HAP-1 (cell line): ENCODE measurements at regions not wholly inside any gene's neighbourhood (a gene's known extent, or its start where the extent isn't known, plus 50 kb on each side); places are given as distances from the start of the nearest gene placed in this dataset.

ENCODE experiments used
- DNase-seq, 2 experiments: peaks; one replicate each; pipeline ENCODE4 v3.0.0-alpha.2; 2016 to 2020; ENCODE audit warnings: low spot score in 2 of 2
- H3K27me3 ChIP-seq: fragments of 250-450 bp; sonication (Bioruptor Pico); 2 replicates; pipeline ENCODE4 v1.5.1; 2020; ENCODE audit warnings: low read depth, mild to moderate bottlenecking, moderate library complexity
- H3K36me3 ChIP-seq: fragments of 250-450 bp; sonication (Bioruptor Pico); replicated peaks from 2 replicates; pipeline ENCODE4 v1.5.1; 2020; ENCODE audit warnings: mild to moderate bottlenecking
- H3K4me1 ChIP-seq: fragments of 250-450 bp; sonication (Bioruptor Pico); 2 replicates; pipeline ENCODE4 v1.5.1; 2020; ENCODE audit warnings: mild to moderate bottlenecking
- H3K4me3 ChIP-seq: fragments of 250-450 bp; sonication (Bioruptor Pico); 2 replicates; pipeline ENCODE4 v1.5.1; 2020; ENCODE audit warnings: mild to moderate bottlenecking, moderate library complexity
- H3K9me3 ChIP-seq: fragments of 250-450 bp; sonication (Bioruptor Pico); 2 replicates; pipeline ENCODE4 v1.5.1; 2020; ENCODE audit warnings: mild to moderate bottlenecking, moderate library complexity
- in situ Hi-C: fragments of 300-500 bp; cut with MboI; formaldehyde crosslinking; loops from 3 replicates; pipeline ENCODE4 v1.14.3; 2020; ENCODE audit warnings: low sequenced_read_pairs, inconsistent platforms, mixed read lengths

DNA sequence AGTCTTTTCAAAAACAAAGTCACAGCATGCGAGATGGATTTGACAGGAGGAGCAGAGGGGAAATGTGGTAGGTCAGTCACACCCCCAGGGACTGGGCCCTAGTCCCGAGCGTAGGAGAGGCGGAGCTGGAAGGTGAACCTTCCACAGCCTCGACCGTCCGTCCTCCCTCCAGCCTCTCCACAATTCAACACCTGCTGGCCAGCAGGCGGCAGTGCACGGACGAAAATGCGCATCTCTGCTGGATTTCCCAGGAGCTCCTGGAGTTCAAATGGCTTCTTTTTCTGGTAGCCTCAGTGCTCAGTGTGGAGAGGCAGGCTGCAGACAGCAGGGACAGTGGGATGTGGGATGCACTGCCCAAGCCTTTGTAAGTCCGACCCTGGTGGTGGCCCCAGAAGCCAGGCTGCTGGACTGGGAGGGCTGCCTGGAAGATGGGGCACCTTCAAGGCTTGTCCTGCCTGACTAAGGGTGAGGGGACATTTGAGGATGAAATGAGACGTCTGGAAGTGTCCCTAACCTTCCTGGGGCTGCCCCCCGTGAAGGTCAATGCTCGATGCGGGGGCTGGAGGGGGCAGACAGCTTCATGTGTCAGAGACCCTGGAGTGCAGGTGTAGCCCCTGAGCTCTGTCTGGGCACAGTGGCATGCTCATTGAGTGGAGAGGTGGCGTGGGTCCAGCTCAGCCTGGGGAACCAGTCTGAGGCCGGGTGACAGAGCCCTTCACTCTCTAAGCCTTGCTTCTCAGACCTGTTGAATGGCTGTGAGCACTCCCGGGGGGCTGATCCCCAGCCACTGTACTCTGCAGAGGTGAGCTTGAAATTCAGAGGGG, 189.5 kb downstream of the TFCP2L1 start:
- no peaks in the 10 kb centered on the region for H3K36me3 ChIP-seq
- H3K4me3 ChIP-seq: no peak overlapping the region
- no peaks in the 10 kb centered on the region for H3K9me3 ChIP-seq
- in situ Hi-C loops: loop anchor here (10.0 kb wide), 1 partner anchor 619 kb away; no protein-coding TSS in a partner anchor
- H3K27me3 ChIP-seq: 0 out of 2 replicates have a peak, but pooled peaks cover 3% of the 10 kb centered on the region
- DNase-seq: peak; percentile 63 to 85
- no peaks in the 10 kb centered on the region for H3K4me1 ChIP-seq

DNA sequence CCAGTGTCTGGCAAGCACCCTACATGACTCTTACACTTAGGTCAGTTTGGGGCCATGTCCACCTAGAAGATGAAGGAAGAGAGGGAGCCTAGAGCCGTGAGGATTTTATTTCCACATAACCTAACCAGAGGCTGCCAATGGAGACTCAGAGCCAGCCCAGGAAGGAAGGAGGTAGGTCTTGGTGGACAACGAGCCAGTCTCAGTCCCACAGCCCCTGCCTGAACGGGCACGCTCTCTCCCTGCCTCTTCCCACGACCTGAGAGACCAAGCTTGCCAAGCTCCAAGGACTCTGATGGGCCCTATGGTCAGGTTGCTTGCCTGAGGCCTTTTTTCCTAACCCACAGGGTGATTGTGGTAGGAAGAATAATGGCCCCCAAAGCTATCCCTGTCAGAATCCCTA, 188.4 kb downstream of the TFCP2L1 start:
- in situ Hi-C loops: loop anchor here (10.0 kb wide), 1 partner anchor 618 kb away; no protein-coding TSS in a partner anchor
- Histone ChIP-seq H3K36me3 (no peaks in the 10 kb centered on the region), H3K27me3 (peaks cover 6% of the 10 kb centered on the region; the same call in 1 of the 2 replicates), H3K4me1 (no peaks in the 10 kb centered on the region), H3K9me3 (no peaks in the 10 kb centered on the region), H3K4me3 (no peak overlapping the region)
- DNase-seq: no peak

DNA sequence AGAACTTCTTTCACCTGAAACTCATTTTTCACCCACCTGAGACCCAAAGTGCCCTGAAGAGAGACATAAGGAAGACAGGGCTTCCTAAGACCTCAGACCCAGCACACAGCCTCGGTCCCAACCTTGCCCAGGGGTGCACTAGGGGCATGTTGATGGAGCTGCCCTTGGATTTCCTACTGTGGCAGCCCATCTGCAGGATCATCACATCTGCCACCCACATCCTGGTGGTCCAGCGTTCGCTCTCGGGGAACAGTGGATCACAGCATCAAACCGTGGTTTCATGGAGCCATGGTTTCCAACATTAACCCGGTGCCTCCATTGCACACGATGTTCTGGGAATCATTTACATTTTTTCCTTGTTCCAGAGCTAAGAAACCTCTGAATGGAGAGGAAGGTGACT, 186.4 kb downstream of the TFCP2L1 start:
- Histone ChIP-seq H3K4me1 (no peaks in the 10 kb centered on the region), H3K4me3 (no peak overlapping the region), H3K9me3 (no peaks in the 10 kb centered on the region), H3K36me3 (no peaks in the 10 kb centered on the region), H3K27me3 (peaks cover 11% of the 10 kb centered on the region; the same call in 1 of the 2 replicates)
- DNase-seq: no peak
- in situ Hi-C loops: loop anchor here (10.0 kb wide), 1 partner anchor 616 kb away; no protein-coding TSS in a partner anchor

DNA sequence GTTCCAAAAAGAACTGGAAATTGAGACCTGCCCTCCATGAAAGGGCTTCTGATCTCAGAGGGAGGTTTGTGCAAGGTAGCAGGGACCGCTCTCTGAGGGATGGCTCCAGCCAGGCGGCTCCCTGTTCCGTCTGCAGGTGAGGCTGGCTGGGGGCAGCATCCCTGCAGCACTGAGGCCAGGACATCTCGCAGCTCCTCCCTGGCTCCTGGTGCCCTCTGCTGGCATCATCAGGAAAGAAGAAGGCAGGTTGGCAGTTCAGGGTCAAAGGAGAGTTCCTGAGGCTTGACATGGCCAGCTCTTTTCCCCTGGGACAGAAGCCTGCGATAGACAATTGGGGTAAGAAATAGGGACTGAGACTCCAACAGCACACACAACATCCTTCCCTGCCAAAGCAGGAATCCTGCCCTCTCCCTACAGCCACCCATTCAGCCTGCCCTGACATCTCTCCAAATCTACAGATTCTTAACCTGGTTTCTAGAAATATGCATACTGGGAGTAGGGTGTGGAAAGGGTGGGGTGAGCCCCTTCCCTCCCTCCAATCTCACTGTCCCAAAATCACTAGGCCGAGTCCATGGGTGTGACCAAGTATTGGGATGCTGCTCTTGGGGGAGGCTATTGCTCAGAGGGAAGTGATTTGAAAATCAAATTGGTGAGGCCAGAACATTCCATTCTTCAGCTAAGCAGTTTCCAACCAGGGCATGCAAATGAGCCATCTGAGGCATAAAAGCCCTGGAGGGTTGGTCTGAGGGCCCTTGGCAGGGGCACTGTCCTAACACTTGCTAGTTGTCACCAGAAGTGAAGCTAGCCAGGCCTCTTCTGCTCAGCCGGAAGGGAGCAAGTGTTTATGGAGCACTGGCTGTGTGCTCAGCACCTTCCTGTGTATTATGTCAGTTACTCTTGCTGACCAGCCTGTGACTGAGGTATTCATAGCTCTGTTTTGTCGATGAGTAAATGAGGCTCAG, 185.4 kb downstream of the TFCP2L1 start:
- Histone ChIP-seq H3K36me3 (no peaks in the 10 kb centered on the region), H3K4me1 (no peaks in the 10 kb centered on the region), H3K4me3 (no peak overlapping the region), H3K27me3 (peaks cover 11% of the 10 kb centered on the region; the same call in 1 of the 2 replicates), H3K9me3 (no peaks in the 10 kb centered on the region)
- in situ Hi-C loops: loop anchor here (10.0 kb wide), 1 partner anchor 615 kb away; no protein-coding TSS in a partner anchor
- DNase-seq: peak in 1 of 2 experiments; percentile 23

DNA sequence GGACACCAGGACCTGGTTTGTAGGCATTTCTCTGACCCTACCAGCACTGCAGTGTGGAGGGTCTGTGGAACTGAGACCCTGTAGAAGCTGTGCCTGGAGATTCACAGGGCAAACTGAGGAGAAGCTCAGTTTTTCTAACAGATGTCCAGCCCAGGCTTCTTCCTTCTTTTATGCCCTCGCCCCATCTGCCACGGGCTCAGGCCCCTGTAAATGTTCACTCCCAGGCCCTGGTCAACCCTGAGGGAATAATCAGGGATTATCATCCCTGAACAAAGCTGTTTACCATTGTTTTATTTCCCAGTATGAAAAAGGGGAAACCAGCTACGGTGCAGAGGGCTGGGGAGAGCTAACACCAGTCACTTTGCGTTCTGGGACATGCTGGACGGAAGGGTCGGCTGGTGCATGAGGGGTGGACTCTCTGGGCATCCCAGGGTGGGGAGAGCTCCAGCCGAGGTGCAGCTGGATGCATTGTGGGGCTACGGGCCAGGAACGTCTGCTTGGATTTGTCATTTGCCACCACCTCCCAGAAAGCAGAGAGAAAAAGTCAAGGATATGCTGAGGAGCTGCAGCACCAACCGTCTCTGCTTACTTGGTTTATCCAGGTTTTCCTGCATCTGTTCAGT, 183.8 kb downstream of the TFCP2L1 start:
- H3K4me3 ChIP-seq: no peak overlapping the region
- no peaks in the 10 kb centered on the region for H3K9me3 ChIP-seq
- no peaks in the 10 kb centered on the region for H3K36me3 ChIP-seq
- H3K4me1 ChIP-seq: no peaks in the 10 kb centered on the region
- DNase-seq: no peak
- in situ Hi-C loops: no loop called here
- H3K27me3 ChIP-seq: peaks cover 11% of the 10 kb centered on the region; the same call in 1 of the 2 replicates

DNA sequence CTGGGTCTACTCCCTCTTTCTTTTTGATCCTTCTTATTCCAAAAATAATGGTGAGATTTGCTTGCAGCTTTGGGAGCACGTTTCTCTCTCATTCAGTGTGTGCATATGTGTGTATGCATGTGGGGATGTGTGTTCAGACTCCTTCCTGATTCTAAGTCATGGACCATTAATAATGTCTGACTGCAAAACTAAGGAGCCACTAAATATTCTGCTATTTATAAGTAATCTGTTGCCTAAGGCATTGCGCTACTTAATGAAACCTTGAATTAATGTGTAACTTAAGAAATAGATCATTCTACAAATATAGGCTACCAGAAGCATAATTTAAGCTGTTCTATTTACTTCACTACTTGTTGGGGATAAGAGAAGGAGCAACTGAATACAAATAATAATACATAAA, 182.1 kb downstream of the TFCP2L1 start:
- H3K9me3 ChIP-seq: no peaks in the 10 kb centered on the region

DNA sequence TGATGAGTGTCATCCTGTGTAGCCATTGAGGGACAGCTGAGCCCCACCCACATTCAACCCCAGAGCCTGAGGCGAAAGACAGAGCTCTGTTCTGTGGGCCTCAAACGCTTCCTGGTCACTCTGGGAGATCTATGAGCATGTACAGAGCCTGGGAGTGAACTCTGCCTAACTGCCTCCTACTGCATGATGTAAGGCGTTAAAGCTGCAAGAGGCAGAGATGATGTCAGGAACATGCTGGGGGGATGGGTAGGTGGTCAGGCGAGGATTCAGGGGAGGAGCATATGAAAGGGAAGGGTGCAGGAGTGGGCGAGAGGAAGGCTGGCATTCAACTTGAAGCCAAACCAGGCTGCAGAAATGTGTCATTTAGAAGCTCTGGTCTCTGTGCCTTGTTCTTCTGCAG, 181.0 kb downstream of the TFCP2L1 start:
- in situ Hi-C loops: no loop called here

More for the DNA sequence above, 182.1 kb downstream of the TFCP2L1 start:
- in situ Hi-C loops: no loop called here
- Histone ChIP-seq H3K36me3 (no peaks in the 10 kb centered on the region), H3K27me3 (peaks cover 11% of the 10 kb centered on the region; the same call in 1 of the 2 replicates), H3K4me1 (no peaks in the 10 kb centered on the region), H3K4me3 (no peak overlapping the region)
- DNase-seq: no peak

DNA sequence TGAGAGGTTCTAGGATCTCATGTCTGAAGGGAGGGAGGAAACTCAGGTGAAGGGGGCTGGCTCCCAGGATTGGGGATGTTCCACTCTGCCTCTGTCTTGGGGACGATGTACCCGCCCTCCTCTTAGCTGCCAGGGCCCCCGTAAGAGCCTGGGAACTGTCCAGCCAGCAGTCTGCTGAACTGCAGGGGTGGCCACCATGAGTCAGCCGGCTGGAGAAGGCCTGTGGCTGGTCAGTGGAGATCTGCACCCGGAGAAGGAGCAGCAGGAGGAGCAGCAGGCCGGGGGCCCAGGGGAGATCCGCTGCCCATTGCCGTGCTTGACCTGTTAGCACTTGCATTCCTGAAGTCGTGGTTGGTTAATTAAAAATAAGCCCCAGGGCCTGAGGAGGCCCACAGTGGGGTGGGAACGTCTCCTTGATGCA, 180.3 kb downstream of the TFCP2L1 start:
- in situ Hi-C loops: no loop called here

More for the DNA sequence above, 181.0 kb downstream of the TFCP2L1 start:
- no peak for DNase-seq
- no peaks in the 10 kb centered on the region for H3K4me1 ChIP-seq
- H3K4me3 ChIP-seq: no peak overlapping the region
- no peaks in the 10 kb centered on the region for H3K36me3 ChIP-seq
- no peaks in the 10 kb centered on the region for H3K9me3 ChIP-seq
- H3K27me3 ChIP-seq: peaks cover 11% of the 10 kb centered on the region; the same call in 1 of the 2 replicates

DNA sequence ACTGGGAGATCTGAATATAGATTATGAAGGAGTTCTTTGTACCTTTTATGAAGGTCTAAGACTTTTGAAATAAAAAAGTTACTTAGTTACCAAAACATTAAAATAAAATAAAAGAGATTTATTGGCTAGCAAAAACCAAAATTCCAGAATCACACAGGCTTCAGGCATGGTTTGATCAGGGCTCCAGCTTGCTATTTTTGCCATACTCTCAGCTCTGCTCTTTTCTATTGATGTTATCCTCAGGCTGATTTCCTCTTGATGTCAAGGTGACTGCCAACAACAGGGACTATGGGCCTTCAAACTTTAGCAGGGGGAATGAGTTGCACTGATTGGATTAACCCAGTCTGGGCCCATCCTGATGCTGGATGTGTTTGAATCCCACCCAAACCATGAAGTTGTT, 174.1 kb downstream of the TFCP2L1 start:
- Histone ChIP-seq H3K4me1 (no peaks in the 10 kb centered on the region; the same call in 1 of the 2 replicates), H3K9me3 (no peaks in the 10 kb centered on the region), H3K27me3 (no peaks in the 10 kb centered on the region), H3K4me3 (no peak overlapping the region), H3K36me3 (no peaks in the 10 kb centered on the region)
- DNase-seq: no peak
- in situ Hi-C loops: no loop called here

More for the DNA sequence above, 180.3 kb downstream of the TFCP2L1 start:
- Histone ChIP-seq H3K4me3 (no peak overlapping the region), H3K27me3 (peaks cover 11% of the 10 kb centered on the region; the same call in 1 of the 2 replicates), H3K9me3 (no peaks in the 10 kb centered on the region), H3K36me3 (no peaks in the 10 kb centered on the region), H3K4me1 (no peaks in the 10 kb centered on the region)
- DNase-seq: no peak

DNA sequence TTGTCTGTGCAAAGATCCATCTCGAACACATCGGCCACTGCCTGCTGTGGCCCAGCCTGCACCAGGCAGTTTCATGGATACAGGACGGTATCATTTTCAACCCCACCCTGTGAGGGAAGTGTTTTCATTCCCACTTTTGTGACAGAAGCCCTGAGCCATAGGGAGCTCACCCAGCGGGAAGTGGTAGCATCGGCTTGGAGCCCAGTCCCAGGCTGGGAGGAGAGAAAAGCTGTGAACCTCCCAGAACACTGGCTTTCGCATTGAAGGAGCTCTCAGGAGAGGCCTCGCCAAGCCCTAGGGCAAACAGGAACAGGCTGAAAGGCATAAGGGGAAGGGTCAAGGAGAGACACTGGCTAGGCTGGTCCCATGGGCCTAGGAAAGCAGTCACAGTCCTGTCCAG, 166.1 kb downstream of the TFCP2L1 start:
- no peaks in the 10 kb centered on the region for H3K4me1 ChIP-seq
- no peak overlapping the region for H3K4me3 ChIP-seq
- H3K27me3 ChIP-seq: peaks cover 8% of the 10 kb centered on the region; the same call in 1 of the 2 replicates
- H3K36me3 ChIP-seq: no peaks in the 10 kb centered on the region
- no peak for DNase-seq
- H3K9me3 ChIP-seq: no peaks in the 10 kb centered on the region
- in situ Hi-C loops: no loop called here

DNA sequence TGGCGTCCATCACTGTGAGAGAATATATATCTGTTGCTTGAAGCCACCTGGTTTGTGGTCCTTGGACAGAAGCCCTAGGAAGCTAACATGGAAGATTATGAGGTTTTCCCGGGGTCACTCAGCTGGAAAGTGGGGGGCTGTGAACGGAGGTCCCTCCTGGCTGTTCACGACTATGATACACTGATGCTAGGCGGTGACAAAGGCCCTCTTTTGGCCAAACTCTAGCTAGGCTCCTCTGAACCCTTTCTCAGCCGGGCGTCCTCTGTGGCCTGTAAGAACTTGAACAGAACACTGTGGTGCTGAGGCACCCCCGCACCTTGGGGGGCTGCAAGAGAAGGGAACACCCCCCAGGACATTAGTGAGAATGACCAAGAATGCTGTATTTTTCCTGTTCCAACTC, 164.6 kb downstream of the TFCP2L1 start:
- Histone ChIP-seq H3K4me1 (no peaks in the 10 kb centered on the region), H3K4me3 (no peak overlapping the region), H3K36me3 (no peaks in the 10 kb centered on the region), H3K27me3 (peaks cover 8% of the 10 kb centered on the region; the same call in 1 of the 2 replicates), H3K9me3 (no peaks in the 10 kb centered on the region)
- in situ Hi-C loops: no loop called here
- no peak for DNase-seq

DNA sequence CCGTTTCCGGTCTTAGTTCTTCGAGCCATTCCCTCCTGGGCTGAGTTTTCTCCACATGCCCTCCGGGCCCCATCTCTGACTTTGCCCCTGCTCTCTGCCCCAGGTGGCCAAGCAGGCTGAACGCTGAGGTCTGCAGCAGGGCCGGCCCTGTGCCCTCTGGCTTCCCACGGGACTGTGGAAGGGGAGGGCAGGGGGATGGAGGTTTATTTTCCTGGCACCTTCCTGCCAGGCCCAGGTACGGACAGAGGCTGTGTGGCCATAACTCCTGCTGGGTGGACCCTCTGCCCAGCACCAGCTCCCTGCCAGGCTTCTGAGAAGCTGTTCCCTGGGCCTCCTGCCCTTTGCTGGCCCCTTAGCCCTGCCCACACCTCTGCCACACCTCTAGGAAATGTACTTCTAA, 164.0 kb downstream of the TFCP2L1 start:
- DNase-seq: no peak
- Histone ChIP-seq H3K4me3 (no peak overlapping the region), H3K4me1 (no peaks in the 10 kb centered on the region), H3K36me3 (no peaks in the 10 kb centered on the region), H3K27me3 (peaks cover 8% of the 10 kb centered on the region; the same call in 1 of the 2 replicates), H3K9me3 (no peaks in the 10 kb centered on the region)
- in situ Hi-C loops: no loop called here

DNA sequence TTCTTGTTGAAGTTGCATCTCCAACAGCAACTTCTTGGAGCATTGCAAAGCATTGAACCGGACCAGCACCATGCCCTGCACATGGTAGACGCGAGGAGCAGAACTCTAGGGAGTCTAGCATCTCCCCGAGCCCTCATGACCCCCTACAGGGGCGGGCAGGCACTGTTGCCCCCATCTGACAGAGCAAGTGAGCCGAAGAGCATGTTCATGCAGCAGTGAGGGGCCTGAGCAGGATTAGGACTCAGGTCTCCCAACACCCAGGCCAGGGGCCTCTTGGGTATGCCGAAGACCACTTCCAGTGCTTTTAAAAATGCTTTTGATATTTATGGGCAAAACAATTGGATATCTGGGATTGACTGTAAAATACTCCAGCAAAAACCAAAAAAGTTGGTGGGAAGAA, 163.3 kb downstream of the TFCP2L1 start:
- no peak for DNase-seq
- Histone ChIP-seq H3K9me3 (no peaks in the 10 kb centered on the region), H3K4me3 (no peak overlapping the region), H3K4me1 (no peaks in the 10 kb centered on the region), H3K27me3 (peaks cover 8% of the 10 kb centered on the region; the same call in 1 of the 2 replicates), H3K36me3 (no peaks in the 10 kb centered on the region)
- in situ Hi-C loops: no loop called here
